Stomach (tissue), 4 donors: ENCODE measurements at regions not wholly inside any gene's neighbourhood (a gene's known extent, or its start where the extent isn't known, plus 50 kb on each side); places are given as distances from the start of the nearest gene placed in this dataset.

Experiments
- CTCF ChIP-seq, 7 experiments: fragments of 450-650 bp in 4 of 7; fragments of 200-600 bp in 3 of 7; sonication (generic) in 3 of 7; IDR thresholded peaks; one replicate each; pipeline ENCODE4 v1.5.1; 2016 to 2019; ENCODE audit warnings: antibody characterized with exemption in 7 of 7, control low read depth in 2 of 7, mild to moderate bottlenecking in 1 of 7
- EP300 ChIP-seq: sonication (generic); formaldehyde crosslinking; IDR thresholded peaks from one replicate; pipeline ENCODE4 v1.6.1; 2017; ENCODE audit warnings: antibody characterized with exemption
- POLR2A ChIP-seq, 4 donors: fragments of 450-650 bp; IDR thresholded peaks; one replicate each; pipeline ENCODE4 v1.6.1; 2016; ENCODE audit warnings: antibody characterized with exemption in 4 of 4, control low read depth in 2 of 4, mild to moderate bottlenecking in 1 of 4, moderate library complexity in 1 of 4
- POLR2AphosphoS5 ChIP-seq, 3 donors: sonication (generic); formaldehyde crosslinking; IDR thresholded peaks; one replicate each; pipeline ENCODE4 v1.6.1; 2016; ENCODE audit warnings: antibody characterized with exemption in 3 of 3

DNA sequence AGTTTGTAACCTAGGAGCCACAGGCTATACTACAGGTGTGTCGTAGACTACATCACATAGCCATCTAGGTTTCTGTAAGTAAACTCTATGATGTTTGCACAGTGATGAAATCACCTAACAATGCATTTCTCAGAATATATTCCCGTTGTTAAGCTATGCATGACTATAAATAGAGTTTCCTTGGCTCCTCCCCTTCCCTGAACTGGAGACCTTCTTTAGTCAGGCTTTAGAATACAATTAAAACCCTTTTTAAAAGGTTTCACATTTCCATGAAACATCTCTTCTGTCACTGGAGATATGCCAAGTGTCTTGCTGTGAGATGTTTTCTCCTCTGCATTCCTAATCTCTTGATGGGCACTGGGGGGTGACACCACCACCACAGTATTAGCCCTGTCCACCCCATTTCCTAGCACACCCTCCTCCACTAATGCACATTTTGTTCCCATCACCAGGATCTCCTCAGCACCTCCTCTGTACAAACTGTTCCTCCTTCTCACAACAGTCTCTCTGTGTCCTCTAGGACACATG lies 334.6 kb upstream of the CPEB2 start:
- no peak for TF ChIP-seq POLR2A (IDR thresholded peaks at IDR 0.05)
- no peak for TF ChIP-seq CTCF (IDR thresholded peaks at IDR 0.05)
- no peak for TF ChIP-seq POLR2AphosphoS5 (IDR thresholded peaks at IDR 0.05)
- TF ChIP-seq EP300: no peak
